Stimulated activated CD4-positive, alpha-beta T cell treated with anti-CD3 and anti-CD28 coated beads, Interleukin-2, amount 100 ng/mL, for 4 hours (primary cell): ENCODE measurements at regions not wholly inside any gene's neighbourhood (a gene's known extent, or its start where the extent isn't known, plus 50 kb on each side); places are given as distances from the start of the nearest gene placed in this dataset.
"Not testable (repeated sequence)": the region's sequence is repeated elsewhere in the genome, so short reads cannot be mapped to it uniquely, and the experiment has no call there.

ENCODE experiments used
- DNase-seq: peaks from one replicate; pipeline ENCODE4 v3.0.0-alpha.2; 2020; ENCODE audit warnings: low read depth

- DNase-seq: no peak
Measured at GRCh38 chr16:86076606-86077005, 177.6 kb downstream of the IRF8 start.

DNA sequence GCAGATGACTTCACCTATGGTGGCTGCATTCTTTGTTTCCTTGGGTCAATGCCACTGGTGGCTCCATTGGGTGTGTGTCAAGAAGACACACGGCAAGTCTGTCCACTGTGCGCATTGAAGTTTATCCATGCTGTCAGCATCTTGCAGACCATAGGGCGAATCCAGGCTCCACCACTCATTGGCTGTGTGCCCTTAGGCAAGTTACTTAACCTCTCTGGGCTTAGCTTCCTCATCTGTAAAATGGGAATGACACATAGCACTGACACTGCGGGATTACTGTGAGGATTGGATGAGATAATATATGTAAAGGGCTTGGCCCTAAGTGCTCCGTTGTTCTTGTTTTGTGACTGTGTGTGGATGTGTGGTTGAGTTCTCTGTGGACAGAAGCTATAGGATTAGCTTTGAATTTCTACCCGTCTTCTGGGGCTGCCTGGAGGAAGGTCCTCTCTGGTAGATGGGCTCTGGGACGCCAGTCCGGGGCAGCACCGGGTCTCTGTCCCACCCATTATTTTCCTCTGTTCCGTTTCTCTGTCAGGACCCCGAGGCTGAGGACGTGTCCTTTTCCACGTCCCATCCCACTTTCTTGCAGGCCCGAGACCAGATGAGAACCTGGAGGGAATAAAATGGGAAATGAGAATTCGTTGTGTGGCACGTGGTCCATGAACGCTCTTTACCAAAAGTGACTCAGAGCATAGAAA lies 178.4 kb downstream of the IRF8 start:
- DNase-seq: no peak

- no peak for DNase-seq
Measured at GRCh38 chr16:86078121-86078600, 179.2 kb downstream of the IRF8 start.

GRCh38 chr16:86078711-86079110 lies 179.7 kb downstream of the IRF8 start:
- DNase-seq: not testable (repeated sequence)

GRCh38 chr16:86079255-86079885 lies 180.4 kb downstream of the IRF8 start:
- no peak for DNase-seq

- no peak for DNase-seq
Measured at GRCh38 chr16:86080131-86080875, 181.3 kb downstream of the IRF8 start.

DNA sequence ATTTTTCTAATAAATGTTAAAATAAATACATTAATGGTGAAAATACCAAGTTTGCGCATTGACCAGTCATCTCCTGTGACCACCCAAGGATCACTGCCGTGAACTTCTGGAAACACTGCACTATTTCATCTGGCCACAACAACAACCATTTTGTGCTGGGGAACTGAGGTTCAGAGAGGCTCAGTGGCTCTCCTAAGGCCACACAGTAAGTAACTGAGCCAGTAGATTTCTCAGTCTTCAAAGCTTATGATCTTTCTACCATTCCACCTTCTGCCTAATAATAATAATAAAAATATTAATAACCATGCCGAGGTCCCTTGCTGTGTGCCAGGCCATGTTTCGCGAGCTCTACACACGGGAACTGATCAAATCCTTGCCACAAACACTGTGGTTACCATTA lies 182.0 kb downstream of the IRF8 start:
- DNase-seq: no peak

GRCh38 chr16:86082418-86083030 lies 183.6 kb downstream of the IRF8 start:
- no peak for DNase-seq

- no peak for DNase-seq
Measured at GRCh38 chr16:86083382-86084002, 184.5 kb downstream of the IRF8 start.

GRCh38 chr16:86085161-86085611 lies 186.2 kb downstream of the IRF8 start:
- DNase-seq: no peak

GRCh38 chr16:86085795-86086194 lies 186.8 kb downstream of the IRF8 start:
- no peak for DNase-seq

GRCh38 chr16:86086471-86086870 lies 187.5 kb downstream of the IRF8 start:
- DNase-seq: no peak

DNA sequence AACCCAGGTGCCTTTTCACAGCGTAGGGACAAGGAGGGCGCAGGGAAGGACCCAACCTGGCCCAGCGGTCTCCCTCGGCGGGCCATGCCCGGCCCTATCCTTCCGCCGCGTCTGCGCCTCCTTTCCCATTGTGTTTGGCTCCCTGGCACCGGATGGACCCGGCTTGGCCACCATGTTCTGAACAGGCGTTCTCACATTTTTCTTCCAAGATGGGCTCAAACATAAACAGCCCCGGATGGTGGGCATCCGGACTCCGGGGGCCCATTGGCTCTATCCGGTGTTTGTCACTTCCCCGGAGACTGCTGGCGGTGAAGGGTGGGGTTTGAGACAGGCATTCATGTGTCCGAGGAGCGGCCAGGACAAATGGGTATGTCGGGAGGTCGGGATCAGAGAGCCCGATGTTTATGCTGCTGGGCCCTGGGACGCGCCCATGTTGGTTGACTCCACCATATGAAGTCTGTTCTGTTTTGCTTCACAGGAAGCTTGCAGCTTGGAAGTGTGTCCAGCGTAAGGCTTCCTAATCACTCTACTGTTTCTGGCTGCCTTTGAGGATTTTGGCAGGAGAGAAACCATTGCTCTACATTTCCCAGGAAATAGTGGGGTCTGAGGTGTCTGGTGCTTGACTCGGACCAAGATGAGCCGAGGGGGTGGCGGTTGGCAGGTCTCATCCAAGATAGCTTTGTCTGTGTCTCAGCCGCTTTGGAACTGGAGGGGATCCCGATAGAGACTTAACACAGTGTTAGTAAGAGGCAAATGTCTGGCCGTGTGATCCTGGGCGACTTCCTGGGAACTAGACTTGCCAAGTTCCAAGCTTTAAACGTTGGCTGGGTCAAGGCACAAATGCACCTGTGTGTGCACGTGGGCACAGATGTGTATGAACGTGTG lies 188.3 kb downstream of the IRF8 start:
- no peak for DNase-seq

- no peak for DNase-seq
Measured at GRCh38 chr16:86087896-86088230, 188.9 kb downstream of the IRF8 start.

DNA sequence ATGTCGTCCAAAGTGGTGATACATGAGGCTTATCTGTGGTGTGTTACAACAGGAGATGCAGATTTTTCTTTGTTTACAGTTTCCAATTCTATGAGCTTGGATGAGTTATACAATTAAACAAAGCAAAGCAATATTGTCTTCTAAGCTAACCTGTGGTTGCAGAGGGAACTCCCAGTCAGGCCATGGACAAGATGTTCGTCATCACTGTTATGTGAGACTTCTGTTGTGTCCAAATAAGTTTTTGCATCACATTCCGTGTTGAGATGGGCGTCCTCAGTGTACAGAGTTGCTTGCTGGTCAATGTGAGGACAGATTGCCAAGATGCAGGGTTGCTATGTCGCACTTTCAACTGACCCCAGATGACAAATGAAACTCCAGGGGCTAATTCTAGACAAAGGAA lies 189.3 kb downstream of the IRF8 start:
- DNase-seq: no peak

- no peak for DNase-seq
Measured at GRCh38 chr16:86088816-86089215, 189.9 kb downstream of the IRF8 start.

- no peak for DNase-seq
Measured at GRCh38 chr16:86089334-86089900, 190.5 kb downstream of the IRF8 start.

DNA sequence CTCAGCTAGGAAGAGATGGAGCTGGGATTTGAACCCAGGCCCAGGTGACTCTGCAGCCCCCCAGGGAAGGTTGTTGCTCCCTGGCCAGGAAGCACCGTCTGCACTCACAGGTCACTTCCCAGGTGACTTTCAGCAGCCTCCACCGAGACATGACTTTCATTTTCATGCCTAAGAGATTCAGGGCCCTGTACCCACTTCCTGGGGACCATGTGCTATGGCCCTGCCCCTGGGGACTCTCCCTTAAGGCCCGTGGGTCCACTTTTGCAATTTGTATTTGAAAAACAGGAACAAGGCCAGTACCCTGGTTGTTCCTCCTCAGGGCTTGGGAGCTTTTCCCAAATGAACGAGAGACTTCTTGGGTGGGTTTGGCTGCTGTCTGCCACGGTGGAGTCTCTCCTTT lies 191.0 kb downstream of the IRF8 start:
- DNase-seq: no peak

DNA sequence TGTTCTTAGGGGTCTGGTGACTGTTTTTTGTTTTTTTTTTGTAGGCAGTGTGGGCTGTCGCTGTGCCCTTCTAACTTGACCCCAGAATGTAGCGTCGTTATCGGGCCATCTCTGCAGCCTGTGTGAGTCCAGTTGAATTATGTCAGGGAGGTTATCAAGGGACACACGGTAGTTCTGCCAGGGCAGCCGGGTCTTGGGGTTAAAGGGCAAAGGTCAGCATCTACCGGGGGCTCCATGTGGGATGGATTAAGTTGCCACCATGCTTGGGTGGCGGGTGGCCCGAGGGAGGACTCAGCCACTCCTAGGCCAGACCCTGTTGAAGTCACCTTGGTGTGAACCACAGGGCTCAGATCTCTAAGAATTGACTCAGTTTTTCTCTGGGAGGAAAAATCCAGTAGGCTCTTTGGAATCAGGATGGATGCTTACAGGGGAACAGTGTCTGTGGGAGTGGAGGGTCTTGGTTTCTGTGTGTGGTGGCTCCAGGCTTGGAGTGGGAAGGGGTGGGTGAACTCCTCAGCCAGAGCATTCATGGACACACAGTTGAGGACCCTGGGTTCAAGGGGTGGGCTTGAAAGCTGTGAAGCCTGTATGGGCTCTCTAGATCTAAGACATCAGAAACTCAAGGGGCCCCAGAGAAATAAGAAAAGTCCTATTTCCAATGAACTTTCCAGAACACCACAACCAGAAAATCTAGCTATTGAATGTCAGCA lies 191.7 kb downstream of the IRF8 start:
- DNase-seq: no peak

DNA sequence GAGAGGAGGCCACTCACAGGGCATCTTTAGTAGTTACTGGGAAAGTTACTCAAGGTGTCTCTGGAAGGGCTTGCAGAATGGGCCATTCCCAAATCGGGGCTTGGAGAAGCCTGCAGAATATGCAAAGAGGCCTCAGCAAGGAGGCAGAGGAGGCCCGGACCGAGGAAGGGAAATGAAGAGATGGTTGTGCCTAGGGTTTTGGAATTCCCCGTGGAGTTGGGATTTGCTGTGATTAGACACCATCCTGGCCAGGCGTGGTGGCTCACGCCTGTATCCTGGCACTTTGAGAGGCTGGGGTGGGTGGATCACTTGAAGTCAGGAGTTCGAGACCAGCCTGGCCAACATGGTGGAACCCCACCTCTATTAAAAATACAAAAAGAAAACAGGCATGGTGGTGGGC lies 193.0 kb downstream of the IRF8 start:
- no peak for DNase-seq
